HG03139 (cell line): ENCODE measurements at regions not wholly inside any gene's neighbourhood (a gene's known extent, or its start where the extent isn't known, plus 50 kb on each side); places are given as distances from the start of the nearest gene placed in this dataset.
A peak's percentile ranks its signal among the peaks of the same experiment; 100 is the strongest.
"Not testable (repeated sequence)": the region's sequence is repeated elsewhere in the genome, so short reads cannot be mapped to it uniquely, and the experiment has no call there.

Experiments
- ATAC-seq: cut with Tn5 transposase; IDR thresholded peaks from one replicate; pipeline ENCODE4 v1.9.1; 2021; ENCODE audit not compliant: unreplicated experiment

- ATAC-seq = no peak
These were observed 668.3 kb downstream of the UQCRFS1 start for GRCh38 chr19:28544451-28545261.

- ATAC-seq = peak; percentile 28
These were observed 669.6 kb downstream of the UQCRFS1 start for GRCh38 chr19:28543244-28543776.

- peak; percentile 78 for ATAC-seq
These were observed 670.3 kb downstream of the UQCRFS1 start for GRCh38 chr19:28542394-28543243.

GRCh38 chr19:28541602-28542393 lies 671.2 kb downstream of the UQCRFS1 start:
- ATAC-seq = no peak

- no peak for ATAC-seq
These were observed 671.9 kb downstream of the UQCRFS1 start for GRCh38 chr19:28541029-28541428.

- not testable (repeated sequence) for ATAC-seq
These were observed 672.6 kb downstream of the UQCRFS1 start for GRCh38 chr19:28540385-28540784.

GRCh38 chr19:28539759-28540158 lies 673.2 kb downstream of the UQCRFS1 start:
- no peak for ATAC-seq

- not testable (repeated sequence) for ATAC-seq
These were observed 674.4 kb downstream of the UQCRFS1 start for GRCh38 chr19:28538579-28538978.

- ATAC-seq = no peak
These were observed 675.1 kb downstream of the UQCRFS1 start for GRCh38 chr19:28537896-28538295.

- ATAC-seq = no peak
These were observed 675.9 kb downstream of the UQCRFS1 start for GRCh38 chr19:28537079-28537478.

GRCh38 chr19:28535352-28535775 lies 677.6 kb downstream of the UQCRFS1 start:
- no peak for ATAC-seq

GRCh38 chr19:28534766-28535351 lies 678.1 kb downstream of the UQCRFS1 start:
- no peak for ATAC-seq

- ATAC-seq = no peak
These were observed 680.1 kb downstream of the UQCRFS1 start for GRCh38 chr19:28532765-28533341.

- ATAC-seq = no peak
These were observed 681.0 kb downstream of the UQCRFS1 start for GRCh38 chr19:28531979-28532378.

- no peak for ATAC-seq
These were observed 682.4 kb downstream of the UQCRFS1 start for GRCh38 chr19:28530406-28531035.

GRCh38 chr19:28526038-28526437 lies 686.9 kb downstream of the UQCRFS1 start:
- no peak for ATAC-seq

- ATAC-seq = no peak
These were observed 689.3 kb downstream of the UQCRFS1 start for GRCh38 chr19:28523619-28524018.

- ATAC-seq = no peak
These were observed 690.4 kb downstream of the UQCRFS1 start for GRCh38 chr19:28522545-28522922.

- ATAC-seq = no peak
These were observed 691.1 kb downstream of the UQCRFS1 start for GRCh38 chr19:28521614-28522544.
